ENCODE measurements at regions not wholly inside any gene's neighbourhood (a gene's known extent, or its start where the extent isn't known, plus 50 kb on each side); places are given as distances from the start of the nearest gene placed in this dataset.
"Not testable (repeated sequence)": the region's sequence is repeated elsewhere in the genome, so short reads cannot be mapped to it uniquely, and the experiment has no call there.

DNA sequence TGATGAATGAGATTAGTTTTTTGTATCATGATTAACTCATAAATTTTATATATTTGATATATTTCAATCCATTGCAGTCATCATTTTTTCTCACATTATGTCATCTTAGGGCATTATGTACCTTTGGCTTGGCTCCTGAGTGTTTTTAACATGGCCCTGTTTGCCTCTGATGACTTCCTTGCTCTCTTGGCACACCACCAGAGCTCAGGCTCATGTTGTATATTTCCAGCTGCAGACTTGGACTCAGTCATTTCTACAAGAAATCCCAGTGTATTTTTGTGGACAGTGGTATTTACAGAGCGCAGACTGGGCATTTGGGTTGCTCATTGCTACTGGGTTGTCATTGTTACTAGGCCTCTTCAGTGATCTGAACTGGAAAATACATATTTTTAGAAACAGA lies 188.5 kb downstream of the ADRA2A start:
- no peak for DNase-seq (ENCODE audit: low spot score)

DNA sequence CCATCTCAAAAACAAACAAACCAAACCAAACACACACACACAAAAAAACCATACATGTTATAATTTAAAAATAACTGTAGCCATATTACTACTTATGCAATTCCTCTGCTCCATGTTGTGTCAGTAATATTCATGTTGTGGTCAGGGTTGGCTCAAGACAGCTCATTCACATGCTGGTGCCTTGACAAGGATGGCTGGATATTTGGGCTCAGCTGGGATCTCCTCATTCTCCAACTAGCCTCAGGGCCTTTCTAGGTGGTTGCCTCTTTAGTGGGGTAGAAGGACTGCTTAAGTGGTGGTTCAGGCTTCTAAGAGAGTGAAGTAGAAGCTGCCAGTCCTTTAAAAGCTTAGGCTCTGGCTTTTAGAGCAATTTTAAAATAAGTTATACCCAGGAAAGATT lies 189.3 kb downstream of the ADRA2A start:
- no peak for DNase-seq (ENCODE audit: low spot score)

DNA sequence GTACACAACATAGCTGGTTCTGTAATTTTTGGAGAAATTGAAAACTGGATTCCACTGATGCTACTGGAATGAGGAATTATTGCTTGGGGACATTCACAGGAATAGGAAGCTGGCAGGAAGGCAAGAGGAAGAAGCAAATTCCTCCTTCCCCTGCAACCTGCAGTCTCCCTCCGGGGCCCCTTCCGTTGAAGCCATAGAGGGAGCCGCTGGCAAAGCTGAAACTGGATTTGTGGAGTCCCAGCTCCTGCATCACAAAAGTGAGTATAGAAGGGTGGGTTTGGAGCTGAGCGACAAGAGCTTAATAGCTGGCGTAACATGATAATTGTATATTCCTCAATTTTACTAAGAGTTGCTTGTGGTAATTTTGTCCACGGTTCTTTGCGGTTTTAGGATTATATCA lies 190.8 kb downstream of the ADRA2A start:
- no peak for DNase-seq (ENCODE audit: low spot score)

DNA sequence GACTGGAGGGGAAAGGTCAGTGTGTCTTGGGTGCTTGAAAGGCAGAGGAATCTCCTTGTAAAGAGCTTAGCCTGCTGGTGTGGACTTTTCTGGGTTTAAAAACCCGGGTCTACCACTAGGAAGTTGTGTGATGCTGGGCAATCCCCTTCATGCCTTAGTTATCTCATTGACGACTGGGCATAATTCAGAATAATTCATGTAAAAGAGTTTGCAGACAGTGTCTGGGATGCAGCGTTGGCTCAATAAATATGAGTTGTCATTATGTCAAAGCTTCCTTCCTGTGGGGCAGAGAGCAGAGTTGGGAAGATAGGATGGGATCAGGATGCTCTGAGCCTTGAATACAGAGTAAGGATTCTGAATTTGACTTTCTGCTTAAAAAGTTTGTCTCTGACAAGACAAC lies 196.4 kb downstream of the ADRA2A start:
- no peak for DNase-seq (ENCODE audit: low spot score)

DNA sequence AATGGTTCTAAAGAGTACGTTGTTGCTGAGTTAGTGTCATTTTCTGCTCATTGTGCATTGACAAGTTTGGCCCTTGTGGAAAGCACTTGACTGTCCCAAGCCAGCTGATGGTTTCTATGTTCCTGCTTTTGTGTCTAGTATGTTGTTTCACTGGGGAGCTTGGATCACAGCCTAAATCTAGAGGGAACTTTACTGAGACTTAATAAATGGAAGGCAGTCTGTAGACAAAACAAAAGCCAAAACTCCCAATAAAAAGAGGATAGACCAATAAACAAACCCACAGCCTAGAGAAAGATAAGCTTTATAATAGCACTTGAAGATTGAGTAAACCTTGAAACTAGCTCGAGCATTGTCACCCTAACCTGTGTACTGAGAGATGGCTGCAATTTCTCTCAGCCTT lies 196.8 kb downstream of the ADRA2A start:
- DNase-seq (ENCODE audit: low spot score), result no peak

DNA sequence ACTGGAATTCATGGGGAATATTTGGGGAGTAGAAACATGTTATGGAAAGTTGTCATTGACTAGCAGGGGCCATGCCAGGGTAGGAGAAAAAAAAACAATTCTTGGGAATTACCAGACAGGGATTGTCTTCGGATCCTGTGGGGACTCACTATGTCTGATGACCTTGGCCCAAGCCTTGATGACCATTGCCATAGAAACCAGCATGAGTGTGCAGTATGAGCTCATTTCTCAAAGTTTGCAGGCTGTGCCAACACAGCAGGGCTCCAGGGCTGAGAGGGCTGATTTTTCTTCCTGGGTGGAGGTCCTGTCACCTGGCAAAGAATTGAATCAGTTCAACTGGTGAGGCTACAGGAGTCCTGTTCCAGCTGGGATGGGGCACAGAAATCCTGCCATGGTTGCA lies 198.3 kb downstream of the ADRA2A start:
- no peak for DNase-seq (ENCODE audit: low spot score)

DNA sequence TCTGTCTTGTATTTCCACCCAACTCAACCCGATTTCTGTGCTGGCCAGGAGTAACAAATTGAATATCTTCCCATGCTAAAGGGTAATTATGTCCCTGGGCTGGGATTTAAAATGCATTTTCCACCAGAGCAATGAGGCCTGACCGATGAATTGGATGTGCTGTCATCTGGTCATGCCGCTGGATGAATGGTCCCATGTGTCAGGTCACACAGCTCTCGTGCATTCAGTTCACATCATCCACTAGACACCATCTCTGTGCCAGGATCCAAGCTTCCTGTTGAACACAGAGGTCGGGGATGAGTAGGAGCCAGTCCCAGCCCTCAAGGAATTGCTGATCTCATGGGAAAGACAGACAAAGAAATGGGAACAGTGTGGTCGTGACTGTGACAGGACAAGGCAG lies 200.8 kb downstream of the ADRA2A start:
- DNase-seq (ENCODE audit: low spot score), result no peak

DNA sequence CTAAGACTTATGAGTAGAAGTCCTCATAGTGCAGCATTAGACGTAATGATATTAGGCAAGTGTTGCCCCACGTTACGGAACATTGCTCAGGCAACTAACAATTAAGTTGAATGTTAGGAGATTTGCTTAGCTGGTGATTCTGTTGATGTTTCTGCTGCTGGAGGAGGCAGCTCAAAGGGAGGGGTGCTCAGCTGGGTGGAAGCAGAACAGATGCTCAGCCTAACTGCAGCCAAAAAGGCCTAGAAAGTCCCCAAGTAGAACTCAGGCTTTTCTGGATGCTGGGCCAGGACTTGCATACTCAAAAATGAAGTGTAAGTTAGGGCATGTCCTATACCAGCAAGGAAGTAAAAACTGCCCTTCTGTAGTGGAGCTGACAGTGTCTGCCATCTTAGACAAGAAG lies 201.4 kb downstream of the ADRA2A start:
- no peak for DNase-seq (ENCODE audit: low spot score)

DNA sequence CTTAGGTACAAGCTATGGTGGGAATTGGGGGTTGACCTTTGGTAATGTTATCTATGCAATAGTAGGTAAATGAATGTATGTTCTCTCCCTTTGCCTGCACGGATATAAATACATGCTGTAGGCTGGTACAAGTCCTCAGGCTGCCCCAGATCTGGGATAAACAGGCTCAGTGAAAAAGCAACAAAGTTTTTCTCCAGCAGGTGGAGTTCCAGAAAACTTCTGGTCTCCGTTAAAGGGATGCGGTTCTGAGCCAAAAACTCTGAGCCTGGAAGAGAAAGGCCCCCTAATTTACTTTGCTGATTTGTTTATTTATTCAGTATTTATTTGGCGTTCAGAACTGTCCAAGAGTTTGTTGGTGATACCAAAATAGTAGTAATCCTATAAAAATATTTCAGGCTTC lies 204.7 kb downstream of the ADRA2A start:
- DNase-seq (ENCODE audit: low spot score), result no peak

DNA sequence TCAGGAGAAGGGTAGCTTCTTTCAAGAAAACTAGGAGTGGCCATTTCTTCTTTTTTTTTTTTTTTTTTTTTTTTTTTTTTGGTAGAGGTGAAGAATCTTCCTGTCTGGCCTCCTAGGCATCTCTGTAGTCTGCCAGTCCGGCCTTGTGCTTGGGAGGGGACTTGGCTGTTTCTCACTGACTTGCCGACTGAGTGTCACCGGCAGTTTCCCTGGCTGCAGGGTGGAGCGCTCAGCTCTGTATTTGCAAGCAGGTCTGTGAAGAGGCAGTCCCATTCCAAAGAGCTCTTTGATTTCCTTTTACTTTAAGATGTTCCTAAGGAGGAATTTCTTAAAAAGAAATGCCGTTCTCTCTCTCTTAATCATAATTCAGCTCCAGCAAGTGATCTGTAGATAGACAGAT lies 212.6 kb downstream of the ADRA2A start:
- no peak for DNase-seq (ENCODE audit: low spot score)

DNA sequence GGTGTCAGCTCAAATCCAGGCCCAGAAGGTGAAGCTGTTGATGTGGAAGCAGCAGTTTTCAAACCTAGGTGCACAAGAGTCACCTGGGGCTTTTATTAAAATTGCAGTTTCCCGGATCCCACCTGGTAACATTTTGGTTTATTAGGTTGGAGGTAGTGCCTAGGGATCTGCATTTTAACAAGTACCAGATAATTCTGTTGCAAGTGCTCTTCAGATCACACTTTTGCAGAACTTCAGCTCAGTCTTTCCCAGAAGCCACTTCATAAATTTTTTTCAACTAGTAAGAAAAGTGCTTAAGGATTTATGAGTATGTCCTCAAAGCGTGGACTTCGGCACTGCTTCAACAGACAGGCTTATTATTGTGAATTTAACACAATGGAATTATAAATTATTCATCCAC lies 213.8 kb downstream of the ADRA2A start:
- DNase-seq (ENCODE audit: low spot score), result no peak

DNA sequence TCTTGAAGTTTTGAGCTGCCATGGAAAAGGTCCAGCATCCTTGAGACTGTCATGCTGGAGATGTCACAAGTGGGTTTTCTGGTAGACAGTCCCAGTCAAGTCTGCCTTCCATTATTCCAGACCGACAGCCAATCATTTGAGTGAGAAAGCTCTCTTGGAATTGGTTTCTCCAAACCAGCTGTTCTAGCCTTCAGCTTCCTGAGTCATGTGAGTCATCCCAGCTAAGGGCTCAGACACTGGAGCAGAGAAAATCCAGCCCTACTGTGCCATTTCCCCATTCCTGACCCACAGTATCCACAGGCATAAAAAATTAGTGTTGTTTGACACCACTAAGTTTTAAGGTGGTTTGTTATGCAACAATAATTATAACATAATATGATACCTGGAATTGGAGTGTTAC lies 219.0 kb downstream of the ADRA2A start:
- no peak for DNase-seq (ENCODE audit: low spot score)

DNA sequence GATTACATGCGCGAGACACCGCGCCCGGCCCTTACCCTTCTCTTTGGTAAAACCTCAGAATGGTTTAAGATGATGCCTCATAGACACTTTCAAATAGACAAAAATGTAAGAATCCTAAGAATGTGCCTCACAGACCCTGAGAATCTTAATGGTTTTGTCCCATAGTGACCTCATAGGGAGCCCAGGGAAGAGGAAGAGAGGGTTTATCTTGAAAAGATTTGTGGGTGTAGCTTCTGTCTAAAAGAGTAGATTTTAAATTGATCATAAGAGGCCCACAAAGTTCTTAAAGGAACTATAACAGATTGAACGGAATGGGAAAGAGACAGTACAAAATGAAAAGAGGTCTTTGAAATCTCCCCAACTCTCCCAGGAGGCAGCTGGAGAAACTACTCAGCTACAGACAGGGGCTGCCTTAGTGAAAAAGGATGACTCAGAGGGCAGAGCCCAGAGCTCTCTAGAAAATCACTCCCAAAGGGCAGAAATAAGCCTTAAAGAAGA lies 220.6 kb downstream of the ADRA2A start:
- no peak for DNase-seq (ENCODE audit: low spot score)

DNA sequence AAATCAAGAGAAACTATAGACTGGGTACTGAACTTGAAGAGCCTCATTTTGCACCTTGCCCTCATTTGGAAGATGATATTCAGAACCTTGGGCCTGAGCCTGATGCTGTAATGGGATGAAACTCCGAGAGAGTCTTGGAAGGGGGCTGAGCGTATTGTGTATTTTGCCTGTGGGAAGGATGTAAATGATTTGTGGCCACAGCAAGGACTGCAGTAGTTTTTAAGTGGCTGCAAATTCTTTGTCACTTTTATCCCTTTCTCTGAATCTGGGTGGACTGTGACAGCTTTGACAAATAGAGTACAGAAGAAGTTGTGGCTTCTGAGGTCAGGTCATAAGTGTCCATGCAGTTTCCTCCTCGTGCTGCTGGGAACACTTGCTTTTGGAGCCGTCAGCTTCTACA lies 221.2 kb downstream of the ADRA2A start:
- DNase-seq (ENCODE audit: low spot score), result no peak

DNA sequence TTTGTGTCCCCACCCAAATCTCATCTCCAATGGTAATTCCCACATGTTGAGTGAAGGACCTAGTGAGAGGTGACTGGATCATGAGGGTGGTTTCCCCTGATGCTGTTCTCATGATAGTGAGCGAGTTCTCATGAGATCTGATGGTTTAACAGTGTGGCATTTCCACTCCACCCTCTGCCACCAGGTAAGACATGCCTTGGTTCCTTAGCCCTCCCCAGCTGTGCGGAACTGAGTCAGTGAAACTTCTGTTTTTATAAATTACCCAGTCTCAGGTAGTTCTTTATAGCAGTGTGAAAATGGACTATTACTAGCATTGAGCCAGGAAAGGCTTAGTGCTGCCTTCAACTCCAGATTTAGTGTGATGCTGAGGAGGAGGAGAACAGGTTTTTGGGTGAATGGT lies 222.2 kb downstream of the ADRA2A start:
- no peak for DNase-seq (ENCODE audit: low spot score)

DNA sequence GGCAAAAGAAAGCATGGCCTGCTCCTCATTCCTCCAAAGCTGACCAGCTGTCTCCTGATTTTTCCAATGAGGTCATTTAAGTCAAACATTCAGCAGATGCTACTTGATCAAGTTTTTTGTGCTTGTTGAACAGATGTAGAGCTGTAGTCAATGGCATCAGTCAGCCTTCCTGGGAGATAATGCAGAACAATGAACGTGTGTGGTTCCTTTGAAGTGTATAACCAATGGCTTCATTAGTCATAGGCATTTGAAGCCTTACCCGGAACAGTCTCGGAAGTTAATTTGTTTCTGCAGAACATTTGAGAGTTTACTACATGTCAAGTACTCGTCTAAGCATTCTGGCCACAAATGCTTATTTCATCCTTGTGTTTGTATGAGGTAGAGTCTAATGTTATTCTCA lies 227.1 kb downstream of the ADRA2A start:
- DNase-seq (ENCODE audit: low spot score), result no peak

DNA sequence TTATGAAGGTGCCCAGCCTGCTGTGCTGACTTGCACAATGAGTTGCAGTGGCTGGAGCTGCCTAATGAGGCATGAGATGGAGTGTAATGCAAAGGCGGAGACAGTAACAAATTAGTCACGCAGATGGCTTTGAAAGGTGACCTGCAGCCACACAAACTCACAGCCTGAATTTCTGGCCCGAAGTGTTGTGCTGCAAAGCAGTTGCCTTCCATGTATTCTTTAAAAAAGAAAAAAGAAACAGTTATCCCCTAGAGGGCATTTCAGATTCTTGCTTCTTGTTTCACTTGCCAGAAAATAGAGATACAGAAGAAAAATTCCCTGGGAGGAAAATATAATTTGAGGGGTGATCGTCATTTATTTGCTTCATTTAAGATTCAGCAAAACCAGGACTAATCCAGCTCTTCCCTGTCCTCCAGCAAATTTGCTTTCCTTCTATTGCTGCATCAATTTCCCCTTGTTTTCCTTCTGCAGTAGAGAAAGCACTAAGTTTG lies 239.9 kb downstream of the ADRA2A start:
- DNase-seq (ENCODE audit: low spot score), result no peak

DNA sequence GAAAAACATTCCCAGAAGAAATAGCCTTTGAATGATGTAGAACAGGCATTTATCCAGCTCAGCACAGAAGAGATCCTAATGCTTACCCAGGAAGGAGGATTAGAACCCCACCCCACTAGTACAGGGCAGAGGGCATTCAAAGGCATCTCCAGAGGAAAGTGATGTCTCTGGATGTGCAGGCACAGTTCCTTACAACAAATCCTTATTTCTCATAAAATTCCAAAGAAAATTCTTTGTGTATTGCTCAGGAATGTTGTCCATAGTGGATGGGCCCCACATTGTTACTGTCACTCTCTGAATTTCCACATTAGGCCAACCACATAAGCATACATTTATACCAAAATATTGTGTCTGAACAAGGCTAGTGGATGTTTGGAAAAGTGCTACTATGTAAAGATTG lies 243.0 kb downstream of the ADRA2A start:
- DNase-seq (ENCODE audit: low spot score), result no peak

DNA sequence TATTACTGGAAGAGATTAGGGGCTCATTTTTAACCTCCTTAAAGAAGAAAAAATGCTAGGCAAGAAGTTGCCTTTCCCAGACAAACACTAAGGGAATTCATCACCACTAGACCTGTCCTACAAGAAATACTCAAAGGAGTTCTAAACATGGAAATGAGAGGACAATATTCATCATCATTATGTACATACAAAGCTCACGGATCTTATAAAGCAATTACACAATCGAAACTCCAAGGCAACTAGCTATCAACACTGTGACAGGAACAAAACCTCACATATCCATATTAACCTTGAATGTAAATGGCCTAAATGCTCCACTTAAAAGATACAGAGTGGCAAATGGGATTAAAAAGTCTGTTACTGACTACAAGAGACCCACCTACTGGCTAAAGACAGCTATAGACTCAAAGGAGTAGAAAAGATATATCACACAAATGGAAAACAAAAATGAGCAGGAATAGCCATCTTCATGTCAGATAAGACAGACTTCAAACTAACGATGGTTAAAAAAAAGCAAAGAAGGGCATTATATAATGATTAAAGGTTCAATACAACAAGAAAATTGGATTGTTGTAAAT lies 246.6 kb downstream of the ADRA2A start:
- DNase-seq (ENCODE audit: low spot score), result no peak

DNA sequence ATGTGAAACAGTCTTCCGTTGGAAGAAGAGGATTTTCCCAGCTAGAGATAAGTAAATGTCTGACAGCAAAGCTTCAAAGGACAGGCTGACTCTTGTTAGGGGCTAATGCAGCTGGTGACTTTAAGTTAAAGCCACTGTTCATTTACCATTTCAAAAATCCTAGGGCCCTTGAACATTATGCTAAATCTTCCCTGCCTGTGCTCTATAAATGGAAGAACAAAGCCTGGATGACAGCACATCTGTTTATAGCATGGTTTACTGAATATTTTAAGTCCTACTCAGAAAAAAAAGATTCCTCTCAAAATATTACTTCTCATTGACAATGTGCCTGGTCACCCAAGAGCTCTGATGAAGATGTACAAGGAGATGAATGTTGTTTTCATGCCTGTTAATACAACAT lies 255.3 kb downstream of the ADRA2A start:
- DNase-seq (ENCODE audit: low spot score), result not testable (repeated sequence)

DNA sequence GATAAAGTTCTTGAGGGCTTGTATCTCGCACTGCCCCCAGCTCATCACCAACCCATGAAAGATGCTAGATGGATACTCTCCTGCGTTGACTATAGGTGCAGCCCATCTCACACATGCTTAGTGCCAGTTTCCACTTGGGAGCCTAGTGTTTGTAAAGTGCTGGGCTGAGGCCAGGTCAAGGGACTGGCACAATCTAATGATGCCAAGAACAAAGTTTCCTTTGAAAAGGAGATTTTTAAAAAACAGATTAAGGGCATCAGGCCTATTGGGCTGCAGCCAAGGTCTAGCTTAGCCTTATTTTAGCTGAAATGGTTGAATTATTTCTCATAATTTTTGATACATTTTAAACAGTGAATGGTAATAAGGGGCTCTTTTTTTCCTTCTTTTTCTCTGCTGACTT lies 259.0 kb downstream of the ADRA2A start:
- DNase-seq (ENCODE audit: low spot score), result no peak

DNA sequence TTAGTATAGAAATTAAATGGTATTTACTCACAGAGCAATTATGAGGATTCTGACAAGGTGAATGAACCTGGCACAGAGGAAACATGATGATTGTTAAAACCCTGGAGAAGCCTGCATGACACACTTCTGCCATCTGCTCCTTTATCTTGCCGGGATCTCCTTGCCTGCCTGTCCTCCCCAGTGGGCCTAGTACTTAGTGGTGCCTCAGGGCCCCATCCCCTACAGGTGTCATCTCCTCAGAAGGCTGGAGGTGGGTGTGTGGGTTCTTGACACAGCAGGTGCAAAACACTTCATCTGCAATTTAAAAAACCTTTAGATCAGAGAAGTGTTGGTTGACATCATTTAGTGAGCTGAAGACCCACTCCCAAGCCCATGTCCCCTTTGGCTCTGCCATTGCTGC lies 261.2 kb downstream of the ADRA2A start:
- no peak for DNase-seq (ENCODE audit: low spot score)

DNA sequence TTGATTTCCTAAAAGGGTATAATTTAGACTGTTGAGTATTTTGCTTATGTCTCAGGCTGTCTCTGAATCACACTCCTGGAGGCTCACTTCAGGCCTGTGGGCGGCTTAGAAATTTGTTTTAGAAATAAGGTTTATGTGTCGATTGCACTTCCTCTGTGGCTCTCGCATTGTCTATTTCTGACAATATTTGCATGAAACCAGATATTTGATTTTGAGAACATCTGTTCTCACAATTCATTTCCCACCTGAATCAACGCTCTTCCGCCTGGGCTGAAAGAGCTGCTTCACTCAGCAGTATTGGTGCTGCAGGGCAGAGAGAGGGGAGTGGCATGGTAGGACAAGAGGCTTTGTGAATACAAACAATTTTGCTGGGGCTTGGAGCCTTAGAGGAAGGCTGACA lies 262.0 kb downstream of the ADRA2A start:
- DNase-seq (ENCODE audit: low spot score), result no peak

DNA sequence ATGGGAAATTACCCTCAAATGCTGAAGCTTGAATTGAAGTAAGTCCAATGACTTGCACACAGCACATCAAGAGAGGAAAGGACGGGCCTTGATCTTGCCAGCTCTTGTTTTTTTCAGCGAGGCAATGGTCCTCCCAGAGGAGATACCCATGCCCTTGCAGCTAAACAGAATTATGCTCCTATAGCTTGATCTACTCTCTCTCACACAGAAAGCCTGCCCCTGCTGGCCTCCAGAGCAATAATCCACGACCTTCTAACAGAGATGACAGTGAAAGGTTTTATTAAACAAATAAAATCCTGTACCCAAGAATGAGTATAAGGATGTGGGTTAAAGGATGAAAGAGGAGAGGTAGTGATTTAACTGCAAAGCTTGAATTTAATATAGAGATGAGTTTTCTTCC lies 268.0 kb downstream of the ADRA2A start:
- no peak for DNase-seq (ENCODE audit: low spot score)
